ENCODE measurements at regions not wholly inside any gene's neighbourhood (a gene's known extent, or its start where the extent isn't known, plus 50 kb on each side); places are given as distances from the start of the nearest gene placed in this dataset.

DNA sequence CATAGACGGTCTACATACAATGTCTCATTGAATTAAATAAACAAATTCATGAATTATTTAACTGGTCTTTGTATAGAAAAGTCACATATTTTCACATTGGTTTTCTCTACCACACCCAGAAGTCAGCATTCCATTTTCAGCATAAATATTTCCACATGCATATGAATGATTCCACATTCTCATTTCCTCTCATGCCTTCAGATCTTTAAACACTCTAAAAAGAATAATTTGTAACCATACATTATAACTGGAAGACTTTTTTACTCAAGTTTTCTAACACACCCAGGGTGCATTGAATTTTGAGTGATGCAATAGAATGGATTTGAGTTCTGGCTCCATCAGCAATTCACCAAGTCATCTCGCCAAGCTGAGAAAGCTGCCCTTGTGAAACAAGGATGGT, 501.8 kb upstream of the TENM4 start:
- Mint-ChIP-seq H3K4me1 (peaks cover 11 to 17% of the 10 kb centered on the region in 2 experiments), H3K9me3 (no peaks in the 10 kb centered on the region), H3K27ac (no peak overlapping the region), H3K36me3 (ENCODE audit: insufficient read depth in 1 of 3, low read depth in 3 of 3) (no peaks in the 10 kb centered on the region), H3K4me3 (no peak overlapping the region), H3K27me3 (ENCODE audit: low read depth) (no peaks in the 10 kb centered on the region)
- Histone ChIP-seq H3K27ac (ENCODE audit: insufficient read length, low read depth, low read length) (no peak overlapping the region), H4K5ac (ENCODE audit: insufficient read length, low read depth, low read length) (no peak overlapping the region), H3K23ac (ENCODE audit: insufficient read length, low read depth, low read length) (no peak overlapping the region), H2BK5ac (ENCODE audit: insufficient read length, low read length) (no peak overlapping the region), H3K79me1 (ENCODE audit: insufficient read depth, low read depth, low read length, poor library complexity, severe bottlenecking) (no peaks in the 10 kb centered on the region), H3T11ph (ENCODE audit: low read length) (no peak overlapping the region), H3K56ac (ENCODE audit: insufficient read length, low read depth, low read length) (no peak overlapping the region), H3K14ac (ENCODE audit: insufficient read depth, low read length) (no peak overlapping the region), H4K20me1 (ENCODE audit: control insufficient read depth, insufficient read depth, insufficient read length) (no peaks in the 10 kb centered on the region), H3K23me2 (ENCODE audit: insufficient read length, low read depth, low read length, poor library complexity, severe bottlenecking) (no peaks in the 10 kb centered on the region), H2AK5ac (ENCODE audit: insufficient read length, low read length) (no peak overlapping the region), H2BK12ac (ENCODE audit: insufficient read length, low read depth, low read length) (no peak overlapping the region), H2BK15ac (ENCODE audit: low read depth, low read length) (no peak overlapping the region), H3K4me2 (ENCODE audit: insufficient read depth, insufficient read length, low read length) (no peak overlapping the region), H2AFZ (ENCODE audit: low read length) (no peak overlapping the region), H3K9ac (ENCODE audit: extremely low read depth, insufficient read length, low read length) (no peak overlapping the region), H4K91ac (ENCODE audit: insufficient read length, low read depth, low read length) (no peak overlapping the region), H3K4me1 (ENCODE audit: insufficient read depth, low read length) (0 out of 2 replicates have a peak, but pooled peaks cover 2% of the 10 kb centered on the region), H3K79me2 (ENCODE audit: insufficient read depth, low read length) (no peaks in the 10 kb centered on the region), H2BK120ac (ENCODE audit: low read depth, low read length, poor library complexity, severe bottlenecking) (no peak overlapping the region), H3K27me3 (ENCODE audit: insufficient read depth, low read length) (no peaks in the 10 kb centered on the region), H3K4ac (ENCODE audit: low read depth, low read length) (no peak overlapping the region), H2BK20ac (ENCODE audit: low read depth, low read length, poor library complexity, severe bottlenecking) (no peak overlapping the region), H3K18ac (ENCODE audit: insufficient read length, low read depth, low read length) (no peak overlapping the region), H4K8ac (replicated peaks; ENCODE audit: insufficient read length, low read depth, low read length) (no peak overlapping the region), H3K9me3 (ENCODE audit: control insufficient read depth, low read depth, low read length) (no peaks in the 10 kb centered on the region)
- no peak for DNase-seq
- WGBS (ENCODE audit: extremely low coverage, insufficient read length, low lambda C conversion rate), result no CpG with 5 or more reads among the region's 2 CpGs
- TF ChIP-seq, protein P1, sequence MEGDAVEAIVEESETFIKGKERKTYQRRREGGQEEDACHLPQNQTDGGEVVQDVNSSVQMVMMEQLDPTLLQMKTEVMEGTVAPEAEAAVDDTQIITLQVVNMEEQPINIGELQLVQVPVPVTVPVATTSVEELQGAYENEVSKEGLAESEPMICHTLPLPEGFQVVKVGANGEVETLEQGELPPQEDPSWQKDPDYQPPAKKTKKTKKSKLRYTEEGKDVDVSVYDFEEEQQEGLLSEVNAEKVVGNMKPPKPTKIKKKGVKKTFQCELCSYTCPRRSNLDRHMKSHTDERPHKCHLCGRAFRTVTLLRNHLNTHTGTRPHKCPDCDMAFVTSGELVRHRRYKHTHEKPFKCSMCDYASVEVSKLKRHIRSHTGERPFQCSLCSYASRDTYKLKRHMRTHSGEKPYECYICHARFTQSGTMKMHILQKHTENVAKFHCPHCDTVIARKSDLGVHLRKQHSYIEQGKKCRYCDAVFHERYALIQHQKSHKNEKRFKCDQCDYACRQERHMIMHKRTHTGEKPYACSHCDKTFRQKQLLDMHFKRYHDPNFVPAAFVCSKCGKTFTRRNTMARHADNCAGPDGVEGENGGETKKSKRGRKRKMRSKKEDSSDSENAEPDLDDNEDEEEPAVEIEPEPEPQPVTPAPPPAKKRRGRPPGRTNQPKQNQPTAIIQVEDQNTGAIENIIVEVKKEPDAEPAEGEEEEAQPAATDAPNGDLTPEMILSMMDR (conservative IDR thresholded peaks at IDR 0.05), result no peak

Data from H9 (cell line).